T-cell (primary cell): ENCODE measurements at regions not wholly inside any gene's neighbourhood (a gene's known extent, or its start where the extent isn't known, plus 50 kb on each side); places are given as distances from the start of the nearest gene placed in this dataset.

Experiments
- ATAC-seq, 4 experiments: fragments of 200-7000 bp in 3 of 4; fragments of 150-1000 bp in 1 of 4; cut with Tn5 transposase; replicated peaks in 1 of 4; 1 replicate in 3 of 4; 2 replicates in 1 of 4; pipeline ENCODE4 v1.10.0; 2021; ENCODE audit warnings: moderate library complexity in 3 of 4, mild to moderate bottlenecking in 2 of 4, moderate number of reproducible peaks in 1 of 4
- CTCF ChIA-PET, 2 donors: fragments of 300-600 bp; sonication (Branson Sonifier 250); formaldehyde crosslinking; loops; one replicate each; lab custom pipeline; 2022; ENCODE audit warnings: antibody characterized with exemption in 2 of 2; lab: Charles Lee
- POLR2A ChIA-PET, 2 donors: fragments of 300-600 bp; sonication (Branson Sonifier 250); formaldehyde crosslinking; loops; one replicate each; lab custom pipeline; 2022; ENCODE audit warnings: antibody characterized with exemption in 2 of 2; lab: Charles Lee
- DNase-seq, 35 experiments: peaks; one replicate each; pipeline versions ENCODE4 v3.0.0 to v3.0.0-alpha.2; 2013 to 2023
- H3K27ac ChIP-seq: one replicate; pipeline ENCODE4 v1.5.1; 2013; ENCODE audit warnings: low read length
- H3K27me3 ChIP-seq, 2 experiments: replicated peaks in 1 of 2; 1 replicate in 1 of 2; 2 replicates in 1 of 2; pipeline versions ENCODE4 v1.6.1 to v1.7.0; 2013; ENCODE audit warnings: low read length in 1 of 2, mixed read lengths in 1 of 2; ENCODE audit not compliant: control insufficient read depth in 2 of 2, insufficient read depth in 2 of 2; ENCODE audit errors: extremely low read depth in 1 of 2
- H3K36me3 ChIP-seq, 2 donors: 1 replicate in 1 of 2; 2 replicates in 1 of 2; pipeline versions ENCODE4 v1.6.1 to v1.7.0; 2013; ENCODE audit warnings: low read length in 1 of 2; ENCODE audit not compliant: control insufficient read depth in 2 of 2, insufficient read depth in 1 of 2; ENCODE audit errors: extremely low read depth in 1 of 2
- H3K4me1 ChIP-seq, 2 experiments: 1 replicate in 1 of 2; 2 replicates in 1 of 2; pipeline versions ENCODE4 v1.6.1 to v1.7.0; 2013; ENCODE audit warnings: low read length in 2 of 2, mixed read lengths in 1 of 2; ENCODE audit not compliant: insufficient read depth in 2 of 2, control insufficient read depth in 1 of 2; ENCODE audit errors: extremely low read depth in 1 of 2
- H3K4me3 ChIP-seq, 2 donors: 1 replicate in 1 of 2; 2 replicates in 1 of 2; pipeline versions ENCODE4 v1.5.1 to v1.7.0; 2013; ENCODE audit warnings: mild to moderate bottlenecking in 2 of 2, low read length in 1 of 2, moderate library complexity in 1 of 2; ENCODE audit not compliant: control insufficient read depth in 1 of 2; ENCODE audit errors: extremely low read depth in 1 of 2
- H3K9me3 ChIP-seq: 2 replicates; pipeline ENCODE4 v1.7.0; 2013
- H3K27ac Mint-ChIP-seq, 2 donors: one replicate each; pipeline ENCODE4 v1.8.0; 2020 to 2021; ENCODE audit warnings: mild to moderate bottlenecking in 2 of 2, mixed read lengths in 2 of 2
- H3K27me3 Mint-ChIP-seq, 2 donors: one replicate each; pipeline ENCODE4 v1.8.0; 2021 to 2022; ENCODE audit warnings: mixed read lengths in 2 of 2
- H3K36me3 Mint-ChIP-seq: one replicate; pipeline ENCODE4 v1.8.0; 2021; ENCODE audit warnings: mixed read lengths
- H3K4me1 Mint-ChIP-seq, 3 donors: one replicate each; pipeline ENCODE4 v1.8.0; 2020 to 2022; ENCODE audit warnings: mixed read lengths in 3 of 3, mild to moderate bottlenecking in 1 of 3
- H3K4me3 Mint-ChIP-seq, 3 donors: one replicate each; pipeline ENCODE4 v1.8.0; 2020 to 2022; ENCODE audit warnings: mild to moderate bottlenecking in 3 of 3, mixed read lengths in 3 of 3, moderate library complexity in 3 of 3
- H3K9me3 Mint-ChIP-seq, 3 donors: one replicate each; pipeline ENCODE4 v1.8.0; 2020 to 2022; ENCODE audit warnings: mixed read lengths in 3 of 3
- WGBS: methylation state at CpG from one replicate; pipeline ENCODE4 v1.1.5; 2013; ENCODE audit warnings: missing lambda C conversion rate; ENCODE audit not compliant: insufficient coverage; 5-methylcytosine and 5-hydroxymethylcytosine counted together

DNA sequence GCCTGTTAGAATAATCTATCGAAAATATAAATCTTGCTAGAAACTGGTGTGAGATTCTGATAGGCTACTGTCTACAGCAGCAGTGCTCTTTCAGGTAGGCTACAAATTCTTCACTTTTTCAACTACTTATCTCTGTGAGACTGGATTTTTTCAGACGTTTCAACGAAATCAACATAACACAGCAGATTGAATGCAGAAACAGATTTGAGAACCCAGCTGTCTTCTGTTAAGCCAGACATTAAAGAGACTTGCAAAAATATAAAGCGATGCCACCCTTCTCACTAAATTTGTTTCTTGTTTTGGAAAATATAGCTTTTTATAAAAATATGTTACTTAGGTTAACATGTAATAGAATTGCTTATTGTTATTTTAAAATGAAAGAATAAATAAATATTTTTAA is 140.6 kb upstream of the PHACTR1 start:
- no peaks in the 10 kb centered on the region for H3K9me3 ChIP-seq
- H3K27ac ChIP-seq: no peak overlapping the region
- H3K27me3 Mint-ChIP-seq: no peaks in the 10 kb centered on the region
- peaks cover 0 to 3% of the 10 kb centered on the region in 2 experiments for H3K27me3 ChIP-seq
- CTCF ChIA-PET: no interaction called here
- no peaks in the 10 kb centered on the region for H3K36me3 Mint-ChIP-seq
- DNase-seq: no peak
- WGBS: no CpG with 5 or more reads among the region's 4 CpGs
- ATAC-seq: no peak
- POLR2A ChIA-PET: no interaction called here
- H3K36me3 ChIP-seq: no peaks in the 10 kb centered on the region
- H3K4me1 ChIP-seq: no peaks in the 10 kb centered on the region
- H3K27ac Mint-ChIP-seq: no peak overlapping the region
- no peak overlapping the region for H3K4me3 ChIP-seq
- no peaks in the 10 kb centered on the region for H3K4me1 Mint-ChIP-seq
- H3K4me3 Mint-ChIP-seq: no peak overlapping the region
- H3K9me3 Mint-ChIP-seq: no peaks in the 10 kb centered on the region

- H3K27ac Mint-ChIP-seq: no peak overlapping the region
- H3K4me3 ChIP-seq: no peak overlapping the region
- peaks cover 0 to 3% of the 10 kb centered on the region in 2 experiments for H3K27me3 ChIP-seq
- no peak overlapping the region for H3K27ac ChIP-seq
- H3K36me3 Mint-ChIP-seq: no peaks in the 10 kb centered on the region
- DNase-seq (no peak), ATAC-seq (no peak)
- H3K9me3 Mint-ChIP-seq: no peaks in the 10 kb centered on the region
- no peaks in the 10 kb centered on the region for H3K27me3 Mint-ChIP-seq
- H3K9me3 ChIP-seq: no peaks in the 10 kb centered on the region
- no peaks in the 10 kb centered on the region for H3K4me1 ChIP-seq
- H3K4me1 Mint-ChIP-seq: no peaks in the 10 kb centered on the region
- WGBS: no CpG with 5 or more reads among the region's 2 CpGs
- ChIA-PET POLR2A (no interaction called here), CTCF (no interaction called here)
- no peaks in the 10 kb centered on the region for H3K36me3 ChIP-seq
- no peak overlapping the region for H3K4me3 Mint-ChIP-seq
Measured at GRCh38 chr6:12576389-12576788, 140.2 kb upstream of the PHACTR1 start.

GRCh38 chr6:12577124-12577850 is 139.3 kb upstream of the PHACTR1 start:
- H3K36me3 Mint-ChIP-seq: no peaks in the 10 kb centered on the region
- Histone ChIP-seq H3K27me3 (peaks cover 0 to 3% of the 10 kb centered on the region in 2 experiments), H3K4me3 (no peak overlapping the region), H3K9me3 (no peaks in the 10 kb centered on the region), H3K36me3 (no peaks in the 10 kb centered on the region), H3K4me1 (no peaks in the 10 kb centered on the region), H3K27ac (no peak overlapping the region)
- POLR2A ChIA-PET: no interaction called here
- ATAC-seq: no peak
- no peak overlapping the region for H3K4me3 Mint-ChIP-seq
- 69% methylated on average over 5 of the region's 8 CpGs for WGBS
- CTCF ChIA-PET: no interaction called here
- H3K9me3 Mint-ChIP-seq: no peaks in the 10 kb centered on the region
- no peak for DNase-seq
- H3K27ac Mint-ChIP-seq: no peak overlapping the region
- H3K27me3 Mint-ChIP-seq: no peaks in the 10 kb centered on the region
- no peaks in the 10 kb centered on the region for H3K4me1 Mint-ChIP-seq

GRCh38 chr6:12578097-12578496 is 138.5 kb upstream of the PHACTR1 start:
- peaks cover 0 to 3% of the 10 kb centered on the region in 2 experiments for H3K27me3 ChIP-seq
- Mint-ChIP-seq H3K27ac (no peak overlapping the region), H3K27me3 (no peaks in the 10 kb centered on the region), H3K36me3 (no peaks in the 10 kb centered on the region), H3K4me1 (no peaks in the 10 kb centered on the region), H3K9me3 (no peaks in the 10 kb centered on the region), H3K4me3 (no peak overlapping the region)
- DNase-seq (no peak), ATAC-seq (no peak)
- H3K27ac ChIP-seq: no peak overlapping the region
- no peak overlapping the region for H3K4me3 ChIP-seq
- POLR2A ChIA-PET: no interaction called here
- no peaks in the 10 kb centered on the region for H3K4me1 ChIP-seq
- H3K36me3 ChIP-seq: no peaks in the 10 kb centered on the region
- CTCF ChIA-PET: no interaction called here
- H3K9me3 ChIP-seq: no peaks in the 10 kb centered on the region

DNA sequence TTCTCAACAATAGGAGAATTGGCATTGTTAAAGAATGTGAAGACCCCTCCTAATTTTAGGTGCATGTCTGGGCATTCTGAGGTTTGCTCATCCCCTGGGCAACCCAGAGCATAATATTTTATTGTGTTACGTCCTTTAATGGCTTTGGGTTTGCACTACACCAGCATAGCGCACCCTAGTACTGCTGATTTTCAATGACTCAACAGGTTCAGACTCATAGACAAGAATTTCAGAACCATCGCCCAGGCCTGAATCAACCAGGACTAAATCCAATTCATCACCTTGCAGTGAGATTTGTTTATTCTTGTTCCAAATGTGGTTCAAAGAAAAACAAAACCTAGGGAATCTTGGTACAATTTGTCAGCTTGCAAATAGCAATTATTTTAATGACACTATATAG is 137.8 kb upstream of the PHACTR1 start:
- WGBS: no CpG with 5 or more reads among the region's 3 CpGs
- no peaks in the 10 kb centered on the region for H3K36me3 Mint-ChIP-seq
- no peaks in the 10 kb centered on the region for H3K27me3 Mint-ChIP-seq
- CTCF ChIA-PET: no interaction called here
- H3K4me3 ChIP-seq: no peak overlapping the region
- H3K4me3 Mint-ChIP-seq: no peak overlapping the region
- POLR2A ChIA-PET: no interaction called here
- no peaks in the 10 kb centered on the region for H3K36me3 ChIP-seq
- no peaks in the 10 kb centered on the region for H3K9me3 Mint-ChIP-seq
- H3K27ac Mint-ChIP-seq: no peak overlapping the region
- DNase-seq (no peak), ATAC-seq (no peak)
- H3K27me3 ChIP-seq: peaks cover 0 to 3% of the 10 kb centered on the region in 2 experiments
- no peaks in the 10 kb centered on the region for H3K4me1 ChIP-seq
- H3K27ac ChIP-seq: no peak overlapping the region
- H3K9me3 ChIP-seq: no peaks in the 10 kb centered on the region
- H3K4me1 Mint-ChIP-seq: no peaks in the 10 kb centered on the region

DNA sequence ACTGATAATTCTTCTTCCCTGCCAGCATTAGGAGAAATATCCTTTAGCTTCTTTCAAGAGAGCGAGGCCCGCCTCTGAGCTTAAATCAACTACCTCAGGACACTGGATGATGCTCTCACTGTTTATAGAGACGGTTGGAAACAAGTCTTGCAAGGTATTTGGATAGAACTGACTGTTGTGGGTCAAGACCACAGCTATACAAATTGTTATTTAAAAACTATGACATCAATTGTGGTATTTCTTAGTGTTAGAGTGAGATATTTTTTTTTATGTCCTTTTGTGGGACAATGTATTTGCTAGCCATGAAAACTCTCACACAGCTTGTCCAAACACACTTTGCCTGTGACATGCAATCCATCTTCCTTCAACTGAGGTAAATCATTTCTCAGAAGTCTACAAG is 136.3 kb upstream of the PHACTR1 start:
- WGBS: no CpG with 5 or more reads among the region's 3 CpGs
- no peak overlapping the region for H3K4me3 ChIP-seq
- CTCF ChIA-PET: interaction anchor here in 1 of 2 donors (0.6 kb wide), 1 partner anchor 11 kb away, joined by 3 read pairs; no protein-coding TSS in a partner anchor
- peaks cover 0 to 6% of the 10 kb centered on the region in 2 donors for H3K27me3 Mint-ChIP-seq
- POLR2A ChIA-PET: no interaction called here
- DNase-seq: no peak
- no peaks in the 10 kb centered on the region for H3K36me3 Mint-ChIP-seq
- H3K9me3 ChIP-seq: no peaks in the 10 kb centered on the region
- no peaks in the 10 kb centered on the region for H3K9me3 Mint-ChIP-seq
- no peak overlapping the region for H3K4me3 Mint-ChIP-seq
- H3K27ac ChIP-seq: no peak overlapping the region
- H3K4me1 Mint-ChIP-seq: no peaks in the 10 kb centered on the region
- ATAC-seq: no peak
- no peaks in the 10 kb centered on the region for H3K36me3 ChIP-seq
- H3K27ac Mint-ChIP-seq: no peak overlapping the region
- peaks cover 0 to 3% of the 10 kb centered on the region in 2 experiments for H3K27me3 ChIP-seq
- no peaks in the 10 kb centered on the region for H3K4me1 ChIP-seq
